Trophoblast cell (in vitro differentiated cells and primary cell): ENCODE measurements at regions not wholly inside any gene's neighbourhood (a gene's known extent, or its start where the extent isn't known, plus 50 kb on each side); places are given as distances from the start of the nearest gene placed in this dataset.

ENCODE experiments used
- DNase-seq, 2 donors: peaks; one replicate each; pipeline ENCODE4 v3.0.0-alpha.2; 2016
- H2AFZ ChIP-seq: 2 replicates; pipeline ENCODE4 v1.6.1; 2013; ENCODE audit warnings: low read length, moderate library complexity, mild to moderate bottlenecking; ENCODE audit not compliant: insufficient read depth, poor library complexity
- H2AK5ac ChIP-seq: 2 replicates; pipeline ENCODE4 v1.6.1; 2013; ENCODE audit warnings: mild to moderate bottlenecking, low read length
- H2BK120ac ChIP-seq: 2 replicates; pipeline ENCODE4 v1.6.1; 2013; ENCODE audit warnings: low read length, mild to moderate bottlenecking, moderate library complexity; ENCODE audit not compliant: insufficient read depth, poor library complexity
- H2BK12ac ChIP-seq: 2 replicates; pipeline ENCODE4 v1.6.1; 2013; ENCODE audit warnings: mild to moderate bottlenecking, low read length, moderate library complexity
- H2BK5ac ChIP-seq: 2 replicates; pipeline ENCODE4 v1.6.1; 2013; ENCODE audit warnings: low read length, low read depth, moderate library complexity, mild to moderate bottlenecking; ENCODE audit not compliant: poor library complexity
- H3K14ac ChIP-seq: 2 replicates; pipeline ENCODE4 v1.6.1; 2013; ENCODE audit warnings: mild to moderate bottlenecking, low read length
- H3K18ac ChIP-seq: 2 replicates; pipeline ENCODE4 v1.6.1; 2013; ENCODE audit warnings: mild to moderate bottlenecking, low read length
- H3K23ac ChIP-seq: 2 replicates; pipeline ENCODE4 v1.6.1; 2013; ENCODE audit warnings: low read length
- H3K27ac ChIP-seq: 2 replicates; pipeline ENCODE4 v1.5.1; 2013; ENCODE audit warnings: low read depth, mild to moderate bottlenecking, inconsistent platforms, low read length, moderate library complexity
- H3K27me3 ChIP-seq: 2 replicates; pipeline ENCODE4 v1.6.1; 2013; ENCODE audit warnings: inconsistent platforms, mild to moderate bottlenecking, low read length, moderate library complexity; ENCODE audit not compliant: insufficient read depth
- H3K36me3 ChIP-seq, 2 experiments: 1 replicate in 1 of 2; 2 replicates in 1 of 2; pipeline ENCODE4 v1.6.1; 2013; ENCODE audit warnings: low read length in 2 of 2, mild to moderate bottlenecking in 2 of 2, moderate library complexity in 1 of 2; ENCODE audit not compliant: insufficient read depth in 2 of 2, control insufficient read depth in 1 of 2
- H3K4ac ChIP-seq: 2 replicates; pipeline ENCODE4 v1.6.1; 2013; ENCODE audit warnings: low read depth, mild to moderate bottlenecking, low read length, moderate library complexity
- H3K4me1 ChIP-seq, 2 experiments: 1 replicate in 1 of 2; 2 replicates in 1 of 2; pipeline ENCODE4 v1.6.1; 2013; ENCODE audit warnings: low read length in 2 of 2, mild to moderate bottlenecking in 2 of 2, moderate library complexity in 1 of 2; ENCODE audit not compliant: insufficient read depth in 2 of 2, control insufficient read depth in 1 of 2
- H3K4me2 ChIP-seq: 2 replicates; pipeline ENCODE4 v1.6.1; 2013; ENCODE audit warnings: inconsistent platforms, mild to moderate bottlenecking, low read length, moderate library complexity
- H3K4me3 ChIP-seq: 2 replicates; pipeline ENCODE4 v1.5.1; 2013; ENCODE audit warnings: mild to moderate bottlenecking, low read depth, low read length, inconsistent platforms
- H3K79me1 ChIP-seq: one replicate; pipeline ENCODE4 v1.6.1; 2013; ENCODE audit warnings: low read length
- H3K79me2 ChIP-seq: 2 replicates; pipeline ENCODE4 v1.6.1; 2013; ENCODE audit warnings: low read length, mild to moderate bottlenecking; ENCODE audit not compliant: control insufficient read depth, insufficient read depth, poor library complexity
- H3K9ac ChIP-seq: 2 replicates; pipeline ENCODE4 v1.6.1; 2013; ENCODE audit warnings: mild to moderate bottlenecking, low read length
- H3K9me3 ChIP-seq: 2 replicates; pipeline ENCODE4 v1.6.1; 2013; ENCODE audit warnings: low read depth, mild to moderate bottlenecking, control low read depth, inconsistent platforms, low read length; ENCODE audit not compliant: insufficient read depth
- H4K12ac ChIP-seq: 2 replicates; pipeline ENCODE4 v1.6.1; 2013; ENCODE audit warnings: low read depth, mild to moderate bottlenecking, low read length, moderate library complexity
- H4K8ac ChIP-seq: 2 replicates; pipeline ENCODE4 v1.6.1; 2013; ENCODE audit warnings: low read depth, mild to moderate bottlenecking, low read length, moderate library complexity
- H4K91ac ChIP-seq: one replicate; pipeline ENCODE4 v1.6.1; 2013; ENCODE audit warnings: low read depth, mild to moderate bottlenecking, low read length, moderate library complexity
- WGBS: extraction: QIAGEN DNeasy Blood & Tissue Kit; methylation state at CpG from one replicate; pipeline ENCODE4 v1.1.7; 2013; ENCODE audit warnings: missing lambda C conversion rate; ENCODE audit not compliant: insufficient read length, insufficient coverage; ENCODE audit errors: extremely low coverage; 5-methylcytosine and 5-hydroxymethylcytosine counted together

DNA sequence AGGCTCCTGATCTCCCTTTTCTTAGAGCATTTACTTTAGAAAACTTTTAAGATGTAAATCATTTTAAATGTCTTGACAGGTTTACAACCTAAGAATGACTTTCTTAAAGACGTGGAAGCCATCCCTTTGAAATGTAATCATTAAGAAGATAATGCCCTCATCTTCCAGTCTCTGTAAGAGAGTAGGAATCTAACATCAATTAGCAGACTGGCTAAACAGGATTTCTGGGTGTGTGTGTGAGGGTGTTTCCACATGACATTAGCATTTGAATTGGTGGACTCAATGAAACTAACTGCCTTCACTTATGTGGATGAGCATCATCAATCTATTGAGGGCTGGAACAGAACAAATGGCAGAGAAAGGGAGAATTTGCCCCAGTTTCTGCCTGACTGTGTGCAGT, 329.5 kb downstream of the RPL10L start:
- Histone ChIP-seq H2BK5ac (no peak overlapping the region), H3K4me2 (no peak overlapping the region), H4K8ac (no peak overlapping the region), H3K79me1 (no peaks in the 10 kb centered on the region), H3K4me3 (no peak overlapping the region), H3K23ac (no peak overlapping the region), H3K36me3 (no peaks in the 10 kb centered on the region), H3K9ac (no peak overlapping the region), H3K27ac (no peak overlapping the region), H4K12ac (no peak overlapping the region), H3K18ac (no peak overlapping the region), H2BK12ac (no peak overlapping the region), H2AK5ac (no peak overlapping the region), H4K91ac (no peak overlapping the region), H3K4ac (no peak overlapping the region), H3K79me2 (no peaks in the 10 kb centered on the region), H3K27me3 (no peaks in the 10 kb centered on the region), H2BK120ac (no peak overlapping the region), H3K14ac (no peak overlapping the region), H3K4me1 (peaks cover 0 to 2% of the 10 kb centered on the region in 2 experiments), H2AFZ (no peak overlapping the region), H3K9me3 (no peaks in the 10 kb centered on the region)
- no CpG with 5 or more reads among the region's 1 CpG for WGBS
- peak in 1 of 2 donors; percentile 54 for DNase-seq

DNA sequence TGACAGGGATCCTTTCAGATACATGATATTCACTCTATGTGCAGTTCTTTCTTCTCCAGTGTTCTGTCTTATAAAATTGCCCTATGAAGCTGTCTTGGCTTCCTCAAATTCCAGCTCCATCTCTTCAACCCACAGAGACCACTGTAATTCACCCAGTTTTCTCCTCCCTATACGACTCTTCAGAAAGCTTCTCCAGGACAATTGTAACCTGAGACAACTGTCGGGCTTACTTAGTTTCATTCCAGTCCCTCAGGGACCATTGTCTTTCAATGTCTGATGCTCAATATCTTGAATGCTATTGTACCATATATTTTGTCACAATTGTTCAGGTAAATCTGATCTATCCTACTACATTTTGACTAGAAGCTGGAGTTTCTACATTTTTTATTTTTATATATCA, 345.3 kb downstream of the RPL10L start:
- Histone ChIP-seq H2BK12ac (no peak overlapping the region), H4K91ac (no peak overlapping the region), H3K4me2 (no peak overlapping the region), H3K9ac (no peak overlapping the region), H4K8ac (no peak overlapping the region), H3K79me2 (no peaks in the 10 kb centered on the region), H3K4me3 (no peak overlapping the region), H3K9me3 (no peaks in the 10 kb centered on the region), H3K14ac (no peak overlapping the region), H3K27ac (no peak overlapping the region), H3K36me3 (no peaks in the 10 kb centered on the region), H2AK5ac (no peak overlapping the region), H4K12ac (no peak overlapping the region), H3K18ac (no peak overlapping the region), H2BK5ac (no peak overlapping the region), H2BK120ac (no peak overlapping the region), H3K4ac (no peak overlapping the region), H3K23ac (no peak overlapping the region), H3K79me1 (no peaks in the 10 kb centered on the region), H2AFZ (no peak overlapping the region), H3K4me1 (no peaks in the 10 kb centered on the region), H3K27me3 (no peaks in the 10 kb centered on the region)
- WGBS, result no CpG with 5 or more reads among the region's 2 CpGs
- no peak for DNase-seq

DNA sequence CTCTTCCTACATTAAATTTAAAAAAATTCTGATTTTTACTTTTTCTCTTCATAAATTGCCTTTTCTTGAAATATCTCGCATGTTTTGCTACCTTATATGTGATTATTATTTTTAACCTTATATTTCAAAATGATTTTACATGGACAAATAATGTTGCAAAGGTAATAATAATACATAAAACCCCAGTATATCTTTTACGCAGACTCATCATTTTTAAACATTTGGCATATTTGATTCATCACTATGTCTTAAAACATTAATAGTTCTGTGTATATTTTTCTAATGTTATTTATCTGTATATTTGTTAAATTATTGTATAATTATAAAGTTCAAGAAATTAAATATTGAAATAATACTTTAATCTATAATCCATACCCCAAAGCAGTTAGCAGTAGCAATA, 350.8 kb downstream of the RPL10L start:
- Histone ChIP-seq H3K4me2 (no peak overlapping the region), H3K79me1 (no peaks in the 10 kb centered on the region)

DNA sequence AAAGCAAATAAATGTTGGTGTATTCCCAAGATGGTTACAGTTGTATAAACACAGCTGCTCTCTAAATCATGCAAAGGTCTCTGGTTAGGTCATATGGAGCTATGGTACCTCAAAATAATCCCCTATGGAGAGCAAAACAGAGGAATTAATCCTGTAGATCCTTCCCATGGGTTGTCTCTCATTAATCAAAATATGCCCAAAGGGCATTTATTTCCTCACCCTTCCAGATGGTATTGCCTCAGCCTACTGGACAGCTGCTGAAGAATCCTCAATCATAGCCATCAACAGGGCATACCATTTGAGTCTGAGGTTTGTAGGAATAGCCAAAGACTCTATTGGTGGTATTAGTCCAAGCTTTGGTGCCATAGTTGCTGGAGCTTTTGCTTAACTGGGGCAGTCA, 360.9 kb downstream of the RPL10L start:
- Histone ChIP-seq H3K79me2 (no peaks in the 10 kb centered on the region), H3K36me3 (no peaks in the 10 kb centered on the region), H3K4me2 (no peak overlapping the region), H3K23ac (no peak overlapping the region), H3K27me3 (no peaks in the 10 kb centered on the region), H3K14ac (no peak overlapping the region), H3K4me1 (no peaks in the 10 kb centered on the region), H4K12ac (no peak overlapping the region), H2BK120ac (no peak overlapping the region), H4K8ac (no peak overlapping the region), H3K79me1 (no peaks in the 10 kb centered on the region), H3K9ac (no peak overlapping the region), H4K91ac (no peak overlapping the region), H3K4me3 (no peak overlapping the region), H3K27ac (no peak overlapping the region), H2BK5ac (no peak overlapping the region), H2AK5ac (no peak overlapping the region), H3K4ac (no peak overlapping the region), H2AFZ (no peak overlapping the region), H3K9me3 (no peaks in the 10 kb centered on the region), H3K18ac (no peak overlapping the region), H2BK12ac (no peak overlapping the region)
- DNase-seq, result no peak

More for the DNA sequence above, 350.8 kb downstream of the RPL10L start:
- Histone ChIP-seq H2BK120ac (no peak overlapping the region), H4K91ac (no peak overlapping the region), H3K27me3 (no peaks in the 10 kb centered on the region), H2AK5ac (no peak overlapping the region), H3K79me2 (no peaks in the 10 kb centered on the region), H2AFZ (no peak overlapping the region), H2BK5ac (no peak overlapping the region), H3K27ac (no peak overlapping the region), H3K9ac (no peak overlapping the region), H3K36me3 (no peaks in the 10 kb centered on the region), H3K4me1 (no peaks in the 10 kb centered on the region), H4K8ac (no peak overlapping the region), H3K23ac (no peak overlapping the region), H3K9me3 (no peaks in the 10 kb centered on the region), H2BK12ac (no peak overlapping the region), H3K4ac (no peak overlapping the region), H3K18ac (no peak overlapping the region), H3K14ac (no peak overlapping the region), H3K4me3 (no peak overlapping the region), H4K12ac (no peak overlapping the region)
- no CpG with 5 or more reads among the region's 2 CpGs for WGBS
- DNase-seq, result no peak
